ENCODE measurements at regions not wholly inside any gene's neighbourhood (a gene's known extent, or its start where the extent isn't known, plus 50 kb on each side); places are given as distances from the start of the nearest gene placed in this dataset.

DNA sequence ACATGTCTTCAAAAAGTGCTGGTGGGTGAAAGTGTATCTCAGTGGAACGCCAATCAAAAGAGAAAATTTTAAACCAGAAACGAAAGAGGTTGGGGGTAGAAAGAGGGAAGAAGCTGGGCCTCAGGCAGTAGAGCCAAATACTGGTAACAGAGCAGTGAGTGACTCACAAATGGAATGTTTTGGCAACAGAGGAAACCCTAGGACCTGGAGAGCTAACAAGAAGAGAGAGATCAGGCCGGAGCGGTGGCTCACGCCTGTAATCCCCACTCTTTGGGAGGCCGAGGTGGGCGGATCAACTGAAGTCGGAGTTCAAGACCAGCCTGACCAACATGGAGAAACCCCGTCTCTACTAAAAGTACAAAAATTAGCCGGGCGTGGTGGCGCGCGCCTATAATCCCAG, 450.8 kb upstream of the NAALADL2 start:
- DNase-seq = no peak

DNA sequence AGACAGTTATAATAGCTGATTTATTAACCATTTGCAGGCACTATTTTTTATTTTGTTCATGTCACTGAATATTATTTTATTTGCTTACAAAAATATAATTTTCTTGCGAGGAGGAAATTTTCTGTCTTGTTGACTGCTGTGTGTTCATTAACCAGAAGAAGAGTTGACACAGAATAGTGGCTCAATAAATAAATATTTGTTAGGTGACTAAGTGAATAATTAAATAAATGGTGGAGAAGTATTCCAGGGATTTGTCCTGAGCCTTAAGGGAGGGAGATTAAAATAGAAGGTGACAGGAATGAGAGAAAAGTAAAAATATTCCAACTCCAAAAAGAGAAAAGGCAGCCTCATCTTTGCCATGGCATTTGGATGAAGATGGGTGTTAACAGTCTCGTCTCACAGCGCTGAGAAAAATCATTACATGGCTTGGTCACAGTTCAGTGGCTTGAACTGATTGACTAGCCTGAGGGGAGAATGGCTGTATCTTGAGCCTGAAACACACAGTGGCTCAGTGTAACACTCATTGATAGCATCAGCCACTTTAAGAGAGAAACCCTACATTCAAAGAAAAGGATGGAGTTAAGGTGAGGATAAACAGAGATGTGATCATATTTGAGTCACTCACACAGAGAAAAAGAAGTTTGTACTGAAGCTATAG, 449.9 kb upstream of the NAALADL2 start:
- no peak for DNase-seq

DNA sequence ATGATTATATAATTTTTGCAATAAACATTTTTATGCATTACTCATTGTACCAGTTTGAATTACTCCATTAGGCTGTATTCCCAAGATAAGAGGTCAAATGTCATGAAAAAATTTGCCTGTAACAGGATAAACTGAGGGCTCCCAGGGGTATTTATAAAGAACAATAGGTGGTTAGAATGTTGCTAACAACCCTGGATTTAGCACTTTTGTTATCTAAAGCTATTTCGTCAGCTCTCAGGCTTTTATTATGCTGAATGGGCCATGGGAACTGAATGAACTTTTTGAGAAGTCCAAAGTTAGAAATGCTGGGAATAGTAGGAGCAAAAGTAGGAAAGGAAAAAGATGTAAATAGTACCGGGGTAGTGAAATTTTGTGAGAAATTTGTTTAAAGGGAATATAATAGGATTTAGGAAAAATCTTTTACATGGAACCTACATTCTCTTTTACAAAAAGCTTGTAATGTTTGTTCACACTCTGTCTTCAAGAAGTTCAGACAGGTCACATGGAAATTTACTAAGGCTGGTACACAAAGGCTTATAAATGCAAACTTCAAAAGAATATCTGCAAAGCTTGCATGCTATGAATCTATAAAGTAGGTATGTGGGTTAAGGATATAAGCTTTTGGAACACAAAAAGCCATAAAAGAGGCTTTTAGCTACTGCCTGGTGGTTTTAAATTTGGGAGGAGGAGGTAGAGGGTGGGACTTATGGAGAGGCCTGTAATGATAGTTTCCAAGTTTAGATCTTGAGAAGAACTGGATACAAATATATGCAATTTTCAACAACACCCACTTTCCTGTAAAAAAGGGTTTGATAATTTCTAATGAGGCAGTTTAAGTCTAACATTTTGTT, 445.8 kb upstream of the NAALADL2 start:
- no peak for DNase-seq

DNA sequence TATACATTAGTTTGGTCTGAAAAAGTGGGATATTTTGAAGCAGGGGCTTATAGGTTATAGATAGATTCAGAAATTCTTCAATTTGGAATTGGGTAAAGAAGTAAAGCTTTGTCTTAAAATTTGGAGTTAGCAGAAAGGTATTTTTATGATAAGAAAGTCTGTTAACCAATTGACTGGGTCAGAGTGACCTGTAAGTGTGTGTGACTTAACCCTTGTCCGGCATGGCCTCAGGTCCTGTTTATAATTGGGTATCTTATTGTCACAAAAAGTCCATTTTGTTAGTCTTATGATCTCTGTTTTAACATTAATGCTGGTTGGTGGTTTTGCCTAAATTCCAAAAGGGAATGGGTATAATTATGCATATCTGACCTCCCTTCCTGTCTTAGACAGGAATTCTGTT, 444.2 kb upstream of the NAALADL2 start:
- no peak for DNase-seq

DNA sequence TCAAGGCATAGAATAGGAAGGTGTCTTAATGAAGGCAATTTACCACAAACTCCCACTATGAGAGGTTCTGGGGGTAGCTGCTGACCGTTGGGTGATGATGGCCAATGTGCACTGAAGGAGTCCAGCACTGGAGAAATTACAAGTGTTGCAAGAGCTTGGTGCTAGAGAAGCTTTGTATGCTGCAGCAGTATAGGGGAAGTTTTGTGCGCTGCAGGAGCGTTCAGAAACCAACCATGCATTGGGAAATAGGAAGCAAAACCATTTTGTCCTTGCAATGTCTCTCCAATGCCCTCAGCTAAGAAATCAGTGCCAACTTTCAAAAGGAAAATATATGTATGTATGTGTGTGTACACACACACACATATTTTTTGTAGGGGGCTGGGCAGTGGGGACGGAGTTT, 441.6 kb upstream of the NAALADL2 start:
- DNase-seq = no peak

DNA sequence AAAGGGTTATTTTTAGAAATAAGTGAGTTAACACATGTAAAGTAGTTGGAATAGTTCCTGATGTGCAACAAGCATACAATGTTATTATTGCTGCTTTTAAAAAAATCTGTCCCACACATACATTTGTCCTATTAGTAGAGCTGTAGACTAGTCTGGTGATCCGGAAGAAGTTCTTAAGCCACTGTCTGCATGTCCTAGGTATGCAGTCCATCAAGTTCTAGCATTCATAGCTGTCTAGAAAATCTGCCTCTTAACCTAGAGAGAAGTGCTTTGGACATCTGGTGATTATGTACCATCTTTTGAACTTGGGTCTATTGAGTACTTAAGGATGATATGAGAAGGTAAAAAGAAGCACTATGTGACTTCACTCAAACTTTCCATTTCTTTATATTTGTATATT, 439.9 kb upstream of the NAALADL2 start:
- no peak for DNase-seq

DNA sequence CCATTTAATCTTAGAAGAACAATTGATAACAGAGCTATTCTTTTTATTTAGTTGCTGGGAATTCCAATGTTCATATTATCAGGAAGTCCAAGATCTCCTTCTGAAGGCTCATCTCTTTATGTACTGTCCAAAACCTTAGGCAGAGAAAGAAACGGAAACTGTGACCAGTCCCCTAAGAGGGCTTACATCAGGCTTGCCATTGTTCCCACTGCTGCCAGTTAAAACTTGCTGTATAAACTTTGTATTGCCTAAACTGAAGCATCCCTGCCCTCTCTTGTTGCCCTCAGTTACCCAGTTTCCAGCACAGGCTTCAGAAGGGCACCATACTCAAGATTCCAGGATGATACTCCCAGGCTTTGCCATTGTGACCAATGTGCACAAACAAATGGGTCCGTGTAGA, 435.2 kb upstream of the NAALADL2 start:
- DNase-seq = no peak

DNA sequence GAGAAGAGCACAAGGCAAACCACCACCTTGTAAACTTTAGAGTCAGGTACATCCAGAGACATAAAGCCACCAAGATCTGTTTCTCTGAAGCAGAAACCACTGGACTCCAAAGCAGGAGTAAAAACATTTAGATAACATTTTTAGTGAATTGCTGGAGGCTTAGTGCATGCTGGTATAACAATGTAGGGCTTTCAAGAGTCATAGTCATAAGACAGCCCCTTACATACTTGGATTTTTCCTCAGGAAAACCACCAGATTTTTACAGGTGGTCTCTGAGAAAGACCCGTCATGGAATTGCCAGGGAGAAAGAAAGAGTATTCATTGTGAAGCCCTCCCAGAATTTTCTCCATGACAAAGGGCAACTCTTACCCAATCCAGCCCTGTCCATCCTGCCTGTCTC, 434.5 kb upstream of the NAALADL2 start:
- no peak for DNase-seq

DNA sequence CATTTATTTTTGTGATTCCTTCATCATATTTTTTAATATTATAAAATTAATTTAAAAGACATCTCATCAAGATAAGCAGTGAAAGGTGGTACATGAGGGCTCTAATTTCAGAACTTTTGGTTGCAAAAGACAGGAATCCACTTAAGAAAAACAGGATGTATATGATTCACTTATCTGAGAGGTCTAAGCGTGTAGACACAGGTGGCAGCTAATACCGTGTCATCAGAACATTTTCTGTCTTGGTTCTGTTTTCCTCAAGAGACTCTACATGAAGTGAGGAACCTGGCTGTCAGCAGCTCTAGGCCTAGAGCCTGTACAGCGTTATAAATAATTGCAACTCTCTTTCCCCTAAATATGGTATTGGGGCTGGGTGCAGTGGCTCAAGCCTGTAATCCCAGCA, 433.7 kb upstream of the NAALADL2 start:
- DNase-seq = no peak

DNA sequence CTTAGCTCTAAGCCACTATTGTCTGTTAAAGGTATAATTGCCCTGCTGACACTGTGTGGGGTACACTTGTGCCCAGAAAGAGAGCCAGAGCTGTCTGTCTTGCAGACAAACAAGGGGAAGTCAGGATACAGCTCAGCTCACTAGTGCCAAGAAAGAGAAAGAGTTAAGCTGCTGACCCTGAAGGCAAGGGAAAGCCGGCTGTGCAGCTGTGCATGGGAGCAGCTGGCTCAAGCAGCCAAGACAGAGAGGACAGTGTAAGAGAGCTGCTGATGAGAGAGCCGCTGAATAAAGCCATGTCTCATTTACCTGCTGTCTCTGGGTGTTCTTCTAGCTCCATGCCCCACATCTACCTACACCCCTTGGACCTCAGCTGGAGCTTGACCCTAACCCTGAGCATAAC, 428.1 kb upstream of the NAALADL2 start:
- DNase-seq = no peak

DNA sequence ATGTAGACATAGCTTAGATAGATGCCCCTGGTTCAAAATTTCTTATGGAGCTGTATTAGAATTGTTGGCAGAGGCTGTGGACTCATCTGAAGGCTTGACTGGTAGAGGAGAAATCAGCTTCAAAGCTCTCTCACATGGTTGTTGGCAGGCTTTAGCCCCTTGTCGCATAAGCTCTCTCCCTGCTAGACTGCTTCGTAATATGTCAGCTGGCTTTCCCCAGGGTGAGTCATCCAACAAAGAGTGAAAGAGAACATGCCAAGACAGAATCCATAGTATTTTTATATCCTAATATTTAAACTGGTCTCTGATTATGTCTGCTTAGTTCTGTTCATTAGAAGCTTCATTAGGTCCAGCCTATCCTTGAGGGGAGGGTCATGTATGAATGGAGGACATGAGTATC, 427.4 kb upstream of the NAALADL2 start:
- no peak for DNase-seq

DNA sequence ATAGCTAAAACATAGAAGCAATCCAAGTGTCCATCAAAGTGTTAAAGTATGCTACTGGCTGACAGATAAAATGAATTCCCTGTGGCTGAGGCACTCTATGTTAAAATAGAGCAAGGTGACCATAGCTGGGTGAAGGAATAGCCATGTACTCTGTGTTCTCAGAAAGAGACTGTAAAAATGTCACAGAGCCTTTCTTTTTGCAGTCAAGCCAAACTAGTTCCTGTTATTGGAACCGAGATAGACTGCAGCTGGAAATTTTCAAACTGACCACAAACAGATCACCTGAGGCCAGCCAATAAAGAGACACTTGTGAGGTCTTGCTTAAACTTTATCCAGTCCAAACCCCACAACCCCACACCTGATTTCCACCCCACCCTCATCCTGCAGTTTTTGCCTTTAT, 422.8 kb upstream of the NAALADL2 start:
- no peak for DNase-seq

DNA sequence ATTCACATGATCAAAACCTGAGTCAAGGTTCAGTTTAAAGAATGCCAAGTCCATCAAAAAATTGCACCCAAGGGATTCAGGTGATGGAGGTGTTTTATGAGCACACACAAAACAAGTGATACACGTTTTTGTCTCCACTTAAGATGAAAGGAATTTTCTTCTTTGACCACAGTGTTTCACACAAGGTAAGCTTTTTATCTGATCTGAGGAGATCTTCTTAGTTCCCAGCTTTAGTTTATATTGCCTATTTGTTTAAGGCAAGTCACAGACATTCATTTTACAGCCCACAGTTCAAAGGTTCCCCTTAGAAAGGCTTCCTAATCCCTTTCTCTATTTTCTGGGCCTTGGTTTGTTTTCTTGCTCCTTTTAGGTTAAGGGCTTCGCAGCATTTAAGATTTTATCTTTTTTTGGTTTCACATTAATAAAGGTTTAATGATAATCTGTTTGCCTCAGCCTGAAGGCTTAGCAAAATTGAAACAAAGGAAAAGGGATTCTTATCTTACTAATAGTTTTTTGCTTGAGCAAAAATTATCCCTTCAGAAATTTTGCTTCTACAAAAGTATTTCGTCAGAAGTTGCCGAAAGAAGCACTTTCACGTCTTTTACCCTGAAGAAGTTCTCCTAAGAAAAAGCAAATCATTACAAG, 420.5 kb upstream of the NAALADL2 start:
- DNase-seq = no peak

DNA sequence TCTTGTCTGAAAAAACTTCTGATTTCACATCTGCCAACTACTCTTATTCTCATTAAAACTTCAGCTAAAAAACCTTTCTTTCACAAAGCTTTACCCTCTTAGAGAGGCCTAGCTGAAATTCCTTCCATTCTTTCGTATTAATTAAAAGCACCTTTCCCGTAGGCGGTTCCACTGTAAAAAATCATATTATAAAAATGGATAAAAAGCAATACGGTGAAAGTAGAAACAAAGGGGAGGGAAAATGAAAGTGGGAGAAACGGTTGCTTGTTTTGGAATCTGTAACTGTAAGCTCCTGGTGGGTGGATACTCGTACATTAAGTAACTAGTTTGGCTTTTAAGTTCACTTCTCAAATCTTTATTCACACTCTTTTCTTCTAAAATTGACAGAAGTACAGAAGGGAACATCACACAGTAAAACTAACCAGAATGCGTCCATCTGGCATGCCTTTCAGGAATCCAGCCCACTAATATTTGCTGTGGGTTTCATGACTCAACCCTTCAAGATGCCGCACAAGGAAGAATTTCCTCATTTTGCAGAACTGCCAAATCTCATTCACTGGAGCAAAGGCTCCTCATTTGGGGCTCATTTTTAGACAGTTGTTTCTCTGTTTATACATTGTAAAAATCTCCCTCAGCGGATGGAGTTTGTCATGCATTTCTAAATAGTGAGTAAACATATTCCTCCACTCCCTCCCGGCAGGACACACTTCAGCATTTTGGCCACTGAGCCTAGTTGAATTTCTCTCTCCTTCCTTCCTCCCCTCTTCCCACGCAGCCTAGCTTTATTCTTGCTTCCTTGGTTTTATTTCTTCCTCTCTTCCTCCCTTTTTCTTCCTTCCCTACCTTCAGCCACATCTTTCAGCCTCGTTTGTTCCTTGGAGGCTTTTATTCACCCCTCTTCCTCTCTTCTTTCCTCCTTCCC, 419.5 kb upstream of the NAALADL2 start:
- peak; percentile 77 for DNase-seq

DNA sequence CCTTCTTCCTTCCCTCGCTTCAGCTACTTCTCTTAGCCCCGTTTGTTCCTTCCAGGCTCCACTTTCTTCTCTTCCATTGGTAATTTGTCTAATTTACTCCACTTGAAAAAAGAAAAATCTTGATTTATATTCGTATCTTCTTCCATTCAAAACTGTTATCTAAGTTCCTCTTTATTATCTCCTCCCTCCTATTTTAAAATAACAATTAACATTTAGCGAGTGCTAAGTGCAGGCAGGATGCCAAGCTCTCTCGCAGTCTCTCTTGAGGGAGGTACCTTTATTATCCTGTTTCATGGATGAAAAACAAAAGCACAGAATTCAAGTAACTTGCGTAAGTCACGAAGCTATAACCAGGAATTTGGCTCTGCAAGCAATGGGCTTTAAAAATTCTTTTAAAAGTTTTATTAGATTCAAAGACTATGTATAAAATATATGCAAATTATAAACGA, 418.9 kb upstream of the NAALADL2 start:
- peak; percentile 82 for DNase-seq

DNA sequence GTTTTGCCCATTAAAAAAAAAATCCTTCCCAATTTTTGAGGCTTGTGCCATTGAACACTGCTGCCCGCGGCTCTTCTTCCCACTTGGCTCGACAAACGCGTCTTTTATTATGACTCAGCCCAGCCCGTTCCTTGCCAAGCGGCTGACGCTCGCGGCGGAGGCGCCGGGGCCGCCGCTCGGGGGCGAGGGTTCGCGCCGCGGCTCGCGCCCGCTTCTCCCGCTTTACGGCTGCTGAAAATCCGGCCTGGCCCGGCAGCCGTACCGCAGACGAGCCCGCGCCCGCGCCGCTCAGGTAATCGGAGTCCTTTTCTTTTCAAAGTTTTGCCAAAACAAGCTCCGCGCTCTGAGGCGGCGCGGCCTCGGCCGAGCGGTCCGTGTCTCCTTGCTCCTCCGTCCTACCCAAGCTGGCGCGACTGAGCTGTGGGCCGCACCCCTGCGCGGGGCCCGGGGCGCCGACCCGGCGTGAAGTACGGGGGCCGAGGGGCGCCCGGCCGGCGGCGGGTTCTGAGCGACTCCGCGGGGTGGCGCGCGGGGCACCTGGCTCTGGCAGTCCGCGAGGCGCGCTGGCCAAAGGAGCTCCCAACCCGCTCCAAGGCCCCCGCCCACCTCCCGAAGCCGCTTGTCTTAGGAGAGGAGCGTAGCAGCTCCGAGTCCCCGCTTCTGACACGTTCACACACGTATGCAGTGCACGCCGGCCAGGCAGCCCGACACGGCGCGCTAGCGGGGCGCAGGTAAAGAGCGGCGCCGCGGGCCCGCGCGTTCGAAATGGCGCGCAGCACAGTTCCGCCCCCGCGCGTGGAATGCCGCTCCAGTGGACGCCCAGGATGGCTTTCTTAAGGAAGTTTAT, 418.2 kb upstream of the NAALADL2 start:
- DNase-seq = peak; percentile 99

DNA sequence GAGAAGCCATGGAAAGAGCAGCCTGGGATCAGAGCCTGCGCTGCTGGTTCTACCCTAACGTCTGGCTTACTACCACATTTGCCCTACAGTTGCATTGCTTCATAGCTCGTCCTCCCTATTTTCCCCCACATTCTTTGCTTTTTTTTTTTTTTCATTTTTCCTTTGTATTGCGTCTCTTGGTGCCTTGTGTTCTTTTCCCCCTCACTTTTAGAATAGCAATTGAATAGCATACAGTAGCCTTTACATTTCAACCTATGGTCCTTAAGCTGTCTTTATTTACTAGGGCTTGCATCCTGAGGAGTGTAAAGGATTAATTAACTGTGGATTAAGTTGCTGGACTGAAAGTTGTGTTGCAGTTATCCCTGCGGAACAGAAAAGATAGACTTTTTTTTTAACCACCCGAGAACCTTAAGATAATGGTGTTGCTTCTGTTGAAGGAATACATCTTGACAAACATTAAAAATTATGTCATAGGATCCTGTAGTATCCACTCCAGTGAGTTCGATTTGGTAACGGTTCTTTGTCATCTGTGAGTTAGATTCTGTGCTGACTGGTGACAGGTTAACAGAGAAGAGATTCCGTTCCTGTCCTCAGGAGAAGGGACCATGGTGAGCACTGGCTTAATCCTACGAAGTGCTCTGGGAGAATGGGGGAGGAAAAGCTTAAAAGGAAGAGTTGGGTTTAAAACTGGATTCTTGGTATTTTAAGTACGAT, 417.4 kb upstream of the NAALADL2 start:
- no peak for DNase-seq

DNA sequence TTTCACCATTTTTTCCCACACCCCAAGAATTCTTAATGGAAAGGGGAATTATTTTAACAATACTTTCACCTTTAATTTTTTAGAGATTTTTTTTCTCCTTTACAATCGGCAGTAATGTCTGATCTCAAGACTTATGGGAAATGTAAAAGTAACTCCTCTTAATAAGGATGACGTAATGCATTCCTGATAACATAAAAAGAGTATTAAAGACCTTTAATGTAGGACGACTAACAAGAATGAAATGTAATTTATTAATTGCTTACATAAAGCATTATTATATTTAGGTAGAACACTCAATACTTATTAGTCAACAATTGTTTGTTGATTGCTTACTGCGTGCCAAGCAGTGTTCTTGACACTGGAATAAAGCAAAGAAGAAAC, 416.8 kb upstream of the NAALADL2 start:
- DNase-seq = no peak

DNA sequence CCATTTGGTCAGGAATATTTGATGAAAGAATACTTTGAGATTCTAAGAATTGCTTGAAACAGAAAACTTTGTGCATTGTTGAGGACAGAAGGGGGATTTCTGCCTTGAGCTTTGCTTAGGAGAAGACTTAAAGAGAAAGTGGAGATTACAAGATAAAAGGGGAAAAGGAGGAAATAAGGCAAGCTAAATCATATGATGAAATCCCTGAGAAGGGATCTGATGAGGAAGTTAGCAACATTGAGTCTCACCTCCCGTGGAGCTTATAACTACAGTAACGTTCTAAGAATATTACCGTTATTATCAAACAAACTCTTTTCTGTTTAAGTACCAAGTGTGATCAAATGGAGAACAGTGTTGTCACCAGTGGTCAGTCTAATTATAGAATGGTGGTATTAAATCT, 414.7 kb upstream of the NAALADL2 start:
- DNase-seq = no peak

DNA sequence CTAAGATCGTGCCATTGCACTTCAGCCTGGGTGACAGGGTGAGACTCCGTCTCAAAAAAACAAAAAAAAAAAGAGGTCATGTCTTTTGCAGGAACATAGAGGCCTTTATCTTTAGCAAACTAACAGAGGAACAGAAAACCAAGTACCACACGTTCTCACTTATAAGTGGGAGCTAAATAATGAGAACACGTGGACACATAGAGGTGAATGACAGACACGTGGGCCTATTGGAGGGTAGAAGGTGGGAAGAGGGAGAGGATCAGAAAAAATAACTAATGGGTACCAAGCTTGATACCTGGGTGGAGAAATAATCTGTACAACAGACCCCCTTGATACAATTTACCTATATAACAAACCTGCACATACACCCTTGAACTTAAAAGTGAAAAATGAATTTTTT, 401.4 kb upstream of the NAALADL2 start:
- no peak for DNase-seq

DNA sequence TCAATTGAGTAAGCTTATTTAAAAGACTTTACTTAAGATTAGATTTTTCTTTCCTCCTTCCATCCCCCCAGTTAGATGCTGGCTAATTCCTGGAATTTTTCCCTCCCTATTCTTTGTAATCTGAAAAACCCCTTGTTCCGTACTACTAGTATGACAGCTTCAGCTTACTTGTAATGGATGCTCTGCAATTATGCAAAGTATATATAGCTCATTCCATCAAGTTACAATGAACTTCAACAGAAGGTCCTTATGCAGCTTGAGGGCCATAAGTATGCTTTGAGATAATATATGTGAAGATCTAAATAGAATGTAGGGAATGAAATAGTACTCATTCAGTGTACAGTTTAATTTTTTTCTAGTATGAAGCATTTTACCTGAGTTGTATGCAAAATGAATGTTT, 398.3 kb upstream of the NAALADL2 start:
- DNase-seq = no peak

Data from COR-L47 (cell line).